Activated effector memory CD4-positive, alpha-beta T cell treated with anti-CD3 and anti-CD28 coated beads, Interleukin-2, amount 50 U/mL, for 16 hours (primary cell): ENCODE measurements at regions not wholly inside any gene's neighbourhood (a gene's known extent, or its start where the extent isn't known, plus 50 kb on each side); places are given as distances from the start of the nearest gene placed in this dataset.

Experiments
- DNase-seq: peaks from one replicate; pipeline ENCODE4 v3.0.0-alpha.2; 2020

- no peak for DNase-seq
Measured at GRCh38 chr2:15828576-15828975, 111.8 kb upstream of the MYCN start.

- DNase-seq: no peak
Measured at GRCh38 chr2:15829091-15829801, 111.1 kb upstream of the MYCN start.

GRCh38 chr2:15829985-15830384 lies 110.4 kb upstream of the MYCN start:
- no peak for DNase-seq

GRCh38 chr2:15830937-15831549 lies 109.3 kb upstream of the MYCN start:
- no peak for DNase-seq

GRCh38 chr2:15832030-15832709 lies 108.2 kb upstream of the MYCN start:
- DNase-seq: no peak

- peak; percentile 16 for DNase-seq
Measured at GRCh38 chr2:15832849-15833680, 107.3 kb upstream of the MYCN start.

- DNase-seq: no peak
Measured at GRCh38 chr2:15833731-15834130, 106.6 kb upstream of the MYCN start.

- DNase-seq: peak; percentile 8
Measured at GRCh38 chr2:15834381-15835031, 105.8 kb upstream of the MYCN start.

- no peak for DNase-seq
Measured at GRCh38 chr2:15835991-15836688, 104.2 kb upstream of the MYCN start.

GRCh38 chr2:15836689-15837610 lies 103.4 kb upstream of the MYCN start:
- no peak for DNase-seq

- DNase-seq: no peak
Measured at GRCh38 chr2:15838481-15839090, 101.8 kb upstream of the MYCN start.

- no peak for DNase-seq
Measured at GRCh38 chr2:15839426-15840124, 100.8 kb upstream of the MYCN start.

GRCh38 chr2:15840148-15840547 lies 100.2 kb upstream of the MYCN start:
- DNase-seq: no peak

GRCh38 chr2:15840969-15841368 lies 99.4 kb upstream of the MYCN start:
- DNase-seq: no peak

GRCh38 chr2:15841776-15842560 lies 98.4 kb upstream of the MYCN start:
- no peak for DNase-seq

GRCh38 chr2:15842758-15843666 lies 97.3 kb upstream of the MYCN start:
- DNase-seq: no peak

GRCh38 chr2:15844211-15844801 lies 96.0 kb upstream of the MYCN start:
- no peak for DNase-seq
